Muscle layer of colon (tissue), 2 donors: ENCODE measurements at regions not wholly inside any gene's neighbourhood (a gene's known extent, or its start where the extent isn't known, plus 50 kb on each side); places are given as distances from the start of the nearest gene placed in this dataset.
"Not testable (repeated sequence)": the region's sequence is repeated elsewhere in the genome, so short reads cannot be mapped to it uniquely, and the experiment has no call there.

Source experiments
- H3K27ac ChIP-seq: one replicate; pipeline ENCODE4 v1.7.0; 2013; ENCODE audit warnings: low read depth, mild to moderate bottlenecking, low read length, moderate library complexity
- H3K27me3 ChIP-seq, 2 donors: one replicate each; pipeline ENCODE4 v1.7.0; 2013; ENCODE audit warnings: low read length in 2 of 2, mild to moderate bottlenecking in 2 of 2; ENCODE audit not compliant: insufficient read depth in 2 of 2, control insufficient read depth in 1 of 2
- H3K36me3 ChIP-seq: one replicate; pipeline ENCODE4 v1.7.0; 2013; ENCODE audit warnings: mild to moderate bottlenecking, low read length; ENCODE audit not compliant: insufficient read depth
- H3K4me1 ChIP-seq: one replicate; pipeline ENCODE4 v1.7.0; 2013; ENCODE audit warnings: mild to moderate bottlenecking, low read length; ENCODE audit not compliant: insufficient read depth
- H3K4me3 ChIP-seq, 2 donors: one replicate each; pipeline ENCODE4 v1.7.0; 2013; ENCODE audit warnings: low read length in 2 of 2, low read depth in 1 of 2, mild to moderate bottlenecking in 1 of 2, moderate library complexity in 1 of 2
- H3K9ac ChIP-seq: one replicate; pipeline ENCODE4 v1.7.0; 2013; ENCODE audit warnings: low read length
- H3K9me3 ChIP-seq: one replicate; pipeline ENCODE4 v1.7.0; 2013; ENCODE audit warnings: mild to moderate bottlenecking, low read length
- donor health status: abdominal sarcoma.
- donor health status: Adenocarcinoma of cecum.

DNA sequence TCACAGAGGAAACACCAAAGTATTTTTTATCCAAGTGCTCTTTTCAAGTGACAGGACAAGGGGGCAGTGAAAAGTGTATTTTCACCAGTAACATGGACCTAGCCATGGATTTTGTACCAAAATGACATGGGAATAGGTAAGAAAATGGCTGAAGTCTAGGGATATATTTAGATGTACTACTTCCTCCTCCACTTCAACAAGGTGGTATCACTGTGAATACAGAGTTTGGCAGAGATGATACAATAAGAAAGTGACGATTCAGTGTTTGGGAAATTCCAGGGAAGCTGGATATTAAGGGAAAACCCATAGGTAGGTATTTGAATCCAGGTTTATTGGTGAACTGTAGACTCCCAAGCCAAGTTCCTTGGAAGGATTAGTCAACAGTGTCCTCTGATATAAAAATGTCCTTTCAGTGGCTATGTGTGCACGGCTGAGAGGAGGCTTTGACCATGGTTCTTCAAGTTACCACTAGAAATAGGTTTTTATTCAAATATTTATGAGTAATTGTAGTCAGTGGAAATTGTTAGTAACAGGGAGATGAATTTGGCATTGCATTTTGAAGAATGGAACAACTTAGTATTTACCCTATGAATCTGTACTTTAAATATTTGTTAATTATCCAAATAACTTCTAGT, 356.0 kb upstream of the CITED2 start:
- no peak overlapping the region for H3K9ac ChIP-seq
- peaks cover 9% of the 10 kb centered on the region for H3K4me1 ChIP-seq
- no peaks in the 10 kb centered on the region for H3K27me3 ChIP-seq
- H3K4me3 ChIP-seq = no peak overlapping the region
- H3K9me3 ChIP-seq = no peaks in the 10 kb centered on the region
- no peak overlapping the region for H3K27ac ChIP-seq
- H3K36me3 ChIP-seq = no peaks in the 10 kb centered on the region

DNA sequence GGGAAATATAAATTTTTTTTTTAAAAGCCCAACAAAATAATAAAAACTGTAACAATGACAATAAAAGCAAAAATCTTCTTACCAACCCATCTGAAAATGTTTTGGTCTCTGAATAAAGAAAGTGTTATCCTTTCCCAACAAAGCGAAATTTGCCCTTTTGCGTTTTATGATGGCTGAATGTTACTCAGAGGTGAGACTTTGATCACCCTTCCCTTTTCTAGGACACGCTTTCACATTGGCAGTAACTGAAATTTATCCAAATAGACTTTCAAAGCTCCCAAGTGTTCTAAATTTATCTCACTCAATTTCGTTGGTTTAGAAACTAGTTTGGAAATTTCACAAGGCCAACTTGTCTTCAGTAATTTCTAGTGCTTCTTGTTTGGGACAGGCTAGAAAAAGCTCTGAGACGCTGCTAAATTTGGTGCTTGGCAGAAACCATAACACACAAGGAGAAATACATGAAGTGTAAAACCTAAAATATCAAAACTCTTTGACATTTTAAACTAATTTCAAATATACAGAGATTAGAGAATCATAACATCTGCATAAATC, 354.5 kb upstream of the CITED2 start:
- Histone ChIP-seq H3K4me3 (no peak overlapping the region), H3K27me3 (no peaks in the 10 kb centered on the region), H3K4me1 (peaks cover 9% of the 10 kb centered on the region), H3K27ac (no peak overlapping the region), H3K36me3 (no peaks in the 10 kb centered on the region), H3K9me3 (no peaks in the 10 kb centered on the region), H3K9ac (no peak overlapping the region)

DNA sequence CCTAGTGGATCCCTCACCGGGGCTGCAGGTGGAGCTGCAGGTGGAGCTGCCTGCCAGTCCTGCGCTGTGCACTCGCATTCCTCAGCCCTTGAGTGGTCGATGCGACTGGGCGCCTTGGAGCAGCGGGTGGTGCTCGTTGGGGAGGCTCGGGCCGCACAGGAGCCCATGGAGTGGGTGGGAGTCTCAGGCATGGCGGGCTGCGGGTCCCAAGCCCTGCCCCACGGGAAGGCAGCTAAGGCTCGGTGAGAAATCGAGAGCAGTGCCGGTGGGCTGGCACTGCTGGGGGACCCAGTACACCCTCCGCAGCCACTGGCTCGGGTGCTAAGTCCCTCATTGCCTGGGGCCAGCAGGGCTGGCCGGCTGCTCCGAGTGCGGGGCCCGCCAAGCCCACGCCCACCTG, 351.8 kb upstream of the CITED2 start:
- H3K27ac ChIP-seq, H3K27me3 ChIP-seq, H3K4me3 ChIP-seq, H3K36me3 ChIP-seq, H3K9ac ChIP-seq, H3K9me3 ChIP-seq, H3K4me1 ChIP-seq: not testable (repeated sequence)

DNA sequence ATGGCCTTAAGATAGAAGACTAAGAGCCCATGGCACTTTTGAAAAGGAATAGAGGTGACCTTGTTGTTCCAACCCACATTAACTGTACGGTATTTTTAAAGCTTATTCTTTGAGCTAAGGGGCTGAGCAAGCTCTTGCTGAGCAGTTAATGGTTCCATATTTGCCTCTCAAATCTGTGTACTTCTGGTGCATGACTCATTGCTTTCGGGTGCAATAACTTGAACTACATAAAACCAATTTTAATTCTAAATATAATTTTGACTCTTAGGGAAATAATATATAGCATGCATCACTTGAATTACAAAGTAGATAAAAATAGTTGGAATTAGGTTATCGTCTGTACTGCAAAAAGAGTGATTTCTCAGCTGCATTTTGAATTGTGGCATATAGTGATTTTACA, 348.1 kb upstream of the CITED2 start:
- H3K27me3 ChIP-seq = no peaks in the 10 kb centered on the region
- no peaks in the 10 kb centered on the region for H3K9me3 ChIP-seq
- H3K27ac ChIP-seq = no peak overlapping the region
- H3K36me3 ChIP-seq = no peaks in the 10 kb centered on the region
- no peak overlapping the region for H3K4me3 ChIP-seq
- no peaks in the 10 kb centered on the region for H3K4me1 ChIP-seq
- H3K9ac ChIP-seq = no peak overlapping the region

DNA sequence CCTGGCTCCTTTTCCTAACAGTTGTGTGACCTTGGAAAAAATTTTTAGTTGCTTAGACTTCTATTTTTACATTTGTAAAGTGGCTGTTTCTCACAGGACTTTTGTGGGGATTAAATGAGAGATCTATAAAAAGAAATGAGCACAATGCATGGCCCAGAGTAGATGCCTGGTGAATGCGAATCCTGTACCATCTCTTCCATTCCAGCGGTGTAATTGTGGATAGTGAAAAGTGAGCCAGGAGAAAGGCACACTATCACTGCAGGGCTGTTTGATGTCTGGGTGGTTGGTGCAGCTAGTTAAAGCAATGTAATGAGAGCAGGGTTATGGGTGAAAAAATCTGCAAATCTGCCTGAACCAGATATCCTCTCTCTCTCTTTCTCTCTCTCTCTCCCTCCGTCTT, 347.5 kb upstream of the CITED2 start:
- no peak overlapping the region for H3K27ac ChIP-seq
- H3K4me1 ChIP-seq = no peaks in the 10 kb centered on the region
- H3K9me3 ChIP-seq = no peaks in the 10 kb centered on the region
- no peaks in the 10 kb centered on the region for H3K36me3 ChIP-seq
- no peak overlapping the region for H3K4me3 ChIP-seq
- no peaks in the 10 kb centered on the region for H3K27me3 ChIP-seq
- H3K9ac ChIP-seq = no peak overlapping the region

DNA sequence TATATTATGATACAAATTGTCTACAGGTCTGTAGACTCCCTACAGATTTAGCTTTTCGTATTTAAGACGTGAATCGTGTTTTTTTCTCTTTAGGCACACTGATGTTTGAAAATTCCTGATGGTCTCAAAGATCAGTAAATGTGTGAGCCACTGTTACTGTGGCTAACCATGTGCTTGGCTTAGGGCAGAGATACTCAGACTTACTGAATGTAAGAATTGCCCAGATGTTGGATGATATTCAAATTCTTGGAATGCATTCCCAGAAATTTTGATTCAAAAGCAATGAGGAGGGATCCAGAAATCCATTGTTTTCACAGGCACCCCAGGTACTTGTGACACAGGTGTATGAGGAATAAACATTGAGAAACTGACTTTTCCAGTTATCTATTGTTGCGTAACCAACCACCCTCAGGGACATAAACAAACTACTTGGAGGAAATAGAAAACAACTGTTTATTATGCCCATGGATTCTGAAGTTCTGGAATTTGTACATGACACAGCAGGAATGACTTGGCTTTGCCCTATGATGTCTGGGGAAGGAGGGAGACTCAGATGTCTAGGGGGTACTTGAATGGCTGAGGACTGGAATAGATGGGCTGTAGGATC, 339.6 kb upstream of the CITED2 start:
- no peaks in the 10 kb centered on the region for H3K9me3 ChIP-seq
- no peak overlapping the region for H3K27ac ChIP-seq

DNA sequence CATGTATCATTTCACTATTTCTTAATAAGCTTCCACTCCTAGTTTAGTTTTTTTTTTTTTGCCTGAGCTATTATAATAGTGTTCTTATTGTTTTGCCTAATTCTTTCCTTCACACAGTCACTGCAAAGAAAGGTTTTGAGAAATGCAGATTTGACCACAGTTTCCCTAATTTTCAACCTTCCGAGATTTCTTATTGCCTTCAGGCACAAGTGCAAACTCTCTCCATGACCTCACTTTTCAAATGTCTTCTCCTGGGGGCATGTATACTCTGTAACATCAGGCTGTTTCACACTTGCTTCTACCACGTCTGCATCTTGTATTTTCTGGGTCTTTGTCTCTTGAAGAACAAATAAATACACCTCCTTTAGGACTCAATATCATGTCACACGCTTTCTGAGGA, 339.0 kb upstream of the CITED2 start:
- no peak overlapping the region for H3K4me3 ChIP-seq
- no peak overlapping the region for H3K27ac ChIP-seq
- no peaks in the 10 kb centered on the region for H3K36me3 ChIP-seq
- H3K4me1 ChIP-seq = peaks cover 12% of the 10 kb centered on the region
- no peaks in the 10 kb centered on the region for H3K27me3 ChIP-seq
- no peak overlapping the region for H3K9ac ChIP-seq
- H3K9me3 ChIP-seq = no peaks in the 10 kb centered on the region

More for the DNA sequence above, 339.6 kb upstream of the CITED2 start:
- Histone ChIP-seq H3K9ac (no peak overlapping the region), H3K27me3 (no peaks in the 10 kb centered on the region), H3K36me3 (no peaks in the 10 kb centered on the region), H3K4me3 (no peak overlapping the region), H3K4me1 (peaks cover 7% of the 10 kb centered on the region)

DNA sequence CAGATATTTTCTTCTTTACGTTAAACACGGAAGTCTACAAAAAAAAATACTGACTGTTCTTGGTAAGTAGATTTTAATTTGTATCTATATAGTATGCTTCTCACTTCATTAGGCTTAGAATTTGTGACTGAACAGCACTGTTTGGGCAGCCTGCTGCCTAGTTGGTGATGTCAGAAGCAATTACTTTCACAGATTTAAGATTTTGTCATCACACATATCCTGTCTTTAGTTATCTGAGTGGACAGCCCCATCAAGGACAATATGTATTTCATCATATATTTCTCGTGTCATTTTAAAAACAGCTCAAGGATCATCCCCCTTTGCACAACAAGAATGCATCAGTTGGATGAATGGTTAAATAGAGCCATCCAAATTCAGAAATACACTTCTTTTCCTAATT, 338.4 kb upstream of the CITED2 start:
- H3K27me3 ChIP-seq = no peaks in the 10 kb centered on the region
- no peaks in the 10 kb centered on the region for H3K36me3 ChIP-seq
- no peak overlapping the region for H3K9ac ChIP-seq
- H3K4me1 ChIP-seq = peaks cover 18% of the 10 kb centered on the region
- no peaks in the 10 kb centered on the region for H3K9me3 ChIP-seq
- H3K4me3 ChIP-seq = no peak overlapping the region
- no peak overlapping the region for H3K27ac ChIP-seq

DNA sequence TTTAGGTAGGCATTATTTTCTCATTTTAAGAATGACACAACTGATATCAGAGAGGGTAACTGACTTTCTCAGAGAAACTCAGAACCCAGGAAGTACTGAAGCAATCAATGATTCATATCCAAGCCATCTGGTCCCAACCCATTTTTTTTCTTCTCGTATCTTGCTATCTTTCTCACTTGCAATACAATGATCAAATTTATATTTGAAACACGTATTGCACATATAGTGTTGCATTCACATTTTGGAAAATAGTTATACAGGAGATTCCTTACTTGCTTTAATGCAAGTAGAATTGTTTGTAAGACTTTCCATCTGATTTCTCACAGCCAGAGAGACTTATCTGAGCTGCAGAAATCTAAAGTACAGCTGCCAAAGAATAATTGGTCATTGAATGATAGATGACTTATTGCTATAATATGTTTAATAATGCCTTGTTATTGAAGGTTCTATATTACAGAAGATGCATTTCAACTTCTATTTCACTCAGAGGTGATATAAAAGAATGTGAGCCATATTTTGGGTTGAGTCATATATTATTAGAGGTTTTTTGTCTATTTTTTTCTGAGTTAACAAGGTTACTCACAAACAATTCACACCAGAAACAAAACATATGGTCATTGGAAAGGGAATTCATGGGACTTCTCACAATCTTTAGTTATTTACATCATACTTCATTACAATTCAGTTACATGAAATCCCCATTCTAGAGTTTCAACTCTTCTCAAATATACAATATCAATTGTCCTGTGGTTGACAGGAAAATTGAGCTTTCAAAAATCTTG, 337.5 kb upstream of the CITED2 start:
- Histone ChIP-seq H3K27me3 (no peaks in the 10 kb centered on the region), H3K4me3 (no peak overlapping the region), H3K4me1 (peaks cover 27% of the 10 kb centered on the region), H3K27ac (no peak overlapping the region), H3K9ac (no peak overlapping the region), H3K36me3 (no peaks in the 10 kb centered on the region), H3K9me3 (no peaks in the 10 kb centered on the region)

DNA sequence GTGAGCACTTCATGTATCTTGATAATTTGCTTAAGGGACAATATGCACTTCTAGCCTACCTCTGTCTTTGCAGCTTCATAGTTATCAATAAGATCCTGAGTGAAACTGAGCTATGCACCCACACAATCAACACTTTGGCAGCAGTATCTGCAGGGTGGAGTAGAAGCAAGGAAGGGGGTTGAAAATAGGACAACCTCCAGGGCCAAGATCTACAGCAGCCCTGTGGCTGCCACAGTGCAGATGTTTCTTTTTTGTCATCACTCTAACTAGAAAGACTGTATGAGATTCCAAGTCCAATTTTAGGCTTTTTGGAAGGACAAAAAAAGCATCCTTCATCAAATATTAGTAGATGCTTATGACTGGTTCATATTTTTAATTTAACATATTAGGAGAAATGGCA, 336.1 kb upstream of the CITED2 start:
- Histone ChIP-seq H3K9me3 (no peaks in the 10 kb centered on the region), H3K27me3 (no peaks in the 10 kb centered on the region), H3K27ac (no peak overlapping the region), H3K36me3 (no peaks in the 10 kb centered on the region), H3K4me3 (no peak overlapping the region), H3K4me1 (peaks cover 33% of the 10 kb centered on the region), H3K9ac (no peak overlapping the region)

DNA sequence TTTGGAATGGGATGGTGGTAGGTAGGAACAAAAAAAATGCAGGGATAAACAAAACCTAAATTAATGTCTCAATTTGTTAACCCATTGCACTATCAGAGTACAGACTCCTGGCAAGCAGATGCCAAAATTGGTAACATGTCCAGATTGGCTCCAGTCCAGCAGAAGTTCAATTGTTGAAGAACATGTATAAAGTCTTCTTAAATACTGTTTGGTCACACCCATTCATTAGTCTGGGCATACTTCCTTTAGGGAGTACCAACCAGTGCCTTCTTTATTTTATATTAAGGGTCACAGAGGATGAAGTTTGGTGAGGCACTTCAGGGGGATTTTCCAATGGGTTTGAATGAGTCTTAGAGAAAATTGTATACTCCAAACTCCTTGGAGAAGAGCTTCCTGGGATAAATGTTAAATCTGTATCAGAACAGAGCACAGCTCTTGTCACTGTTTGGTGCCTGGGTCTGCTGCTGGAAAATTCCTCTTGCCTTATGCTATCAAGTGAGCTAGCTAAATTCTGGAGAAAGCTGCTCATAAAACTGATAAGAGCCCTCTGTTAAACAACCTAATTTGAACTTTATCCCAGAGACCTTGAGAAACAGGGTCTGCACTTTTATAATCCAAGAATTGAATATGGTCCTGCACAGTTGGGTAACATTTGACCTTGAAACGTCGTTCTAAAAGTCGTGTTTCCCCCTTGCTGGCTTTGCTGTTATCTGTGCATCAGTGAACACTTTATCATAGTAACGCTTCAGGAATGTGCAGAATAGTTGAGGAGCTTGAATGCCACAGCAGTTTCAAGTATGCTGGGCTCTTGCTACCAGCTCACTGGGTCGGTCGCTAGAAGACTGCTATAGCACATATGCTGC, 334.1 kb upstream of the CITED2 start:
- Histone ChIP-seq H3K4me3 (no peak overlapping the region), H3K4me1 (peaks cover 33% of the 10 kb centered on the region), H3K9ac (no peak overlapping the region), H3K27ac (peak overlapping the region; percentile 34), H3K36me3 (no peaks in the 10 kb centered on the region), H3K9me3 (no peaks in the 10 kb centered on the region), H3K27me3 (no peaks in the 10 kb centered on the region)
